Heart left ventricle (tissue), 13 donors: ENCODE measurements at regions not wholly inside any gene's neighbourhood (a gene's known extent, or its start where the extent isn't known, plus 50 kb on each side); places are given as distances from the start of the nearest gene placed in this dataset.

Source experiments
- POLR2A ChIP-seq, 2 donors: fragments of 450-650 bp; IDR thresholded peaks; one replicate each; pipeline ENCODE4 v1.6.1; 2017; ENCODE audit warnings: antibody characterized with exemption in 2 of 2, mild to moderate bottlenecking in 2 of 2, moderate library complexity in 2 of 2
- TF ChIP-seq, protein P1 (sequence below), 12 donors: fragments of 200-600 bp; sonication (generic) in 4 of 12; IDR thresholded peaks; one replicate each; pipeline versions ENCODE4 v1.5.0 to v1.8.0; 2018 to 2022; ENCODE audit warnings: antibody characterized with exemption in 12 of 12, mild to moderate bottlenecking in 5 of 12
- donor health status: ischemic (EF 13 %, LVEDD 7.1; RV severe dilation, severe dysfunction).
- donor health status: DM: no; HTN: yes; CAD: no.
- donor health status: DM: no; HTN: no; CAD: no.
- donor health status: ischemic (EF 25% LVEDD 6.9; RV normal size, moderate dysfunction).
- donor health status: ischemic (EF 25% LVEDD 5.7; RV mildly dilated, moderate dysfunction).
- donor health status: ischemic (EF 35%, LVEDD 5.7; RV mildly dilated, moderate dysfunction).
- donor health status: nonischemic (EF 11% LVEDD 7.7; RV severe dilation, severe dysfunction).
- donor health status: DM: yes; HTN: yes; CAD: no.
- donor health status: PGD.
- donor health status: ischemic (EF 29% LVEDD 5.4; RV normal size, mild dysfunction).
- donor health status: nonischemic (EF 23%, LVEDD 6.1; RV moderate dilation, normal function).

DNA sequence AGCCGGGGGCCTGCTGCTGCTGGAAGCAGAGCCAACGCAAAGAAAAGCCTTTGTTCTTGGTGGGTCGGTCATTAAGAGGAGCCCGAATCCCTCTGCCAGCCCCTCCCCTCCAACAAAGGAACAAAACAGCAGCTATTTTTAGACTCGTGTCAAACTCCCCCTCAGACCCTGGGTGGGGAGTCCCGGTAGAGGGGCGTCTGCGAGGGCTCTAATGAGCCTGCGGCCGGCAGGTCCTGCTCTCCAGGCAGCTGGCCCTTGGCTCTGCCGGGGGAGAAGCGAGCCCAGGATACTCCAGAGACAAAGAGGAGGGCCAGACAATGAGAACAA lies 114.0 kb downstream of the LHX2 start:
- TF ChIP-seq, protein P1, sequence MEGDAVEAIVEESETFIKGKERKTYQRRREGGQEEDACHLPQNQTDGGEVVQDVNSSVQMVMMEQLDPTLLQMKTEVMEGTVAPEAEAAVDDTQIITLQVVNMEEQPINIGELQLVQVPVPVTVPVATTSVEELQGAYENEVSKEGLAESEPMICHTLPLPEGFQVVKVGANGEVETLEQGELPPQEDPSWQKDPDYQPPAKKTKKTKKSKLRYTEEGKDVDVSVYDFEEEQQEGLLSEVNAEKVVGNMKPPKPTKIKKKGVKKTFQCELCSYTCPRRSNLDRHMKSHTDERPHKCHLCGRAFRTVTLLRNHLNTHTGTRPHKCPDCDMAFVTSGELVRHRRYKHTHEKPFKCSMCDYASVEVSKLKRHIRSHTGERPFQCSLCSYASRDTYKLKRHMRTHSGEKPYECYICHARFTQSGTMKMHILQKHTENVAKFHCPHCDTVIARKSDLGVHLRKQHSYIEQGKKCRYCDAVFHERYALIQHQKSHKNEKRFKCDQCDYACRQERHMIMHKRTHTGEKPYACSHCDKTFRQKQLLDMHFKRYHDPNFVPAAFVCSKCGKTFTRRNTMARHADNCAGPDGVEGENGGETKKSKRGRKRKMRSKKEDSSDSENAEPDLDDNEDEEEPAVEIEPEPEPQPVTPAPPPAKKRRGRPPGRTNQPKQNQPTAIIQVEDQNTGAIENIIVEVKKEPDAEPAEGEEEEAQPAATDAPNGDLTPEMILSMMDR (IDR thresholded peaks at IDR 0.05), result no peak
- TF ChIP-seq POLR2A (IDR thresholded peaks at IDR 0.05), result no peak
